NCI-H526 treated with DMSO at 0.1 percent for 48 hours (cell line): ENCODE measurements at regions not wholly inside any gene's neighbourhood (a gene's known extent, or its start where the extent isn't known, plus 50 kb on each side); places are given as distances from the start of the nearest gene placed in this dataset.

Source experiments
- DNase-seq: peaks from one replicate; lab custom pipeline; 2025; lab: John Stamatoyannopoulos, UW

DNA sequence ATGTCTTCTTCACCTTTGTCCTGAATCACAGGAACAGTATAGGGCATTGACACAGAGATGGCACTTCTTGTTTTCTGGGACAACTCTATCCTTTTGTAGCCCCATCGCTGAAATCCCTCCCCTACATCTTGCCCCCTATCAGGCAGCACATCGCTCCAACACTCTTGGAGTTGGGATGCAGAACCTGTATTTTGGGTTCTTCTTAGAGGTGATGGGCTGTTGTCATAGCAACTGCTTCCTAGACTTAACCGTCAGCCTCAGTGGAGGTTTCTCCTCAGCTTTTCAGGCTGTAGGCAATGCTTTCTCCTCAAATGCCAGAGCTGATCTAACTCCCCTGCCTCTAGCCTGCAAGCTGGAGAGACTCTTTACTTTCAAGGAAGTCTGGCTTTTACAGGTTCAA is 99.9 kb upstream of the SPRED2 start:
- DNase-seq = no peak

DNA sequence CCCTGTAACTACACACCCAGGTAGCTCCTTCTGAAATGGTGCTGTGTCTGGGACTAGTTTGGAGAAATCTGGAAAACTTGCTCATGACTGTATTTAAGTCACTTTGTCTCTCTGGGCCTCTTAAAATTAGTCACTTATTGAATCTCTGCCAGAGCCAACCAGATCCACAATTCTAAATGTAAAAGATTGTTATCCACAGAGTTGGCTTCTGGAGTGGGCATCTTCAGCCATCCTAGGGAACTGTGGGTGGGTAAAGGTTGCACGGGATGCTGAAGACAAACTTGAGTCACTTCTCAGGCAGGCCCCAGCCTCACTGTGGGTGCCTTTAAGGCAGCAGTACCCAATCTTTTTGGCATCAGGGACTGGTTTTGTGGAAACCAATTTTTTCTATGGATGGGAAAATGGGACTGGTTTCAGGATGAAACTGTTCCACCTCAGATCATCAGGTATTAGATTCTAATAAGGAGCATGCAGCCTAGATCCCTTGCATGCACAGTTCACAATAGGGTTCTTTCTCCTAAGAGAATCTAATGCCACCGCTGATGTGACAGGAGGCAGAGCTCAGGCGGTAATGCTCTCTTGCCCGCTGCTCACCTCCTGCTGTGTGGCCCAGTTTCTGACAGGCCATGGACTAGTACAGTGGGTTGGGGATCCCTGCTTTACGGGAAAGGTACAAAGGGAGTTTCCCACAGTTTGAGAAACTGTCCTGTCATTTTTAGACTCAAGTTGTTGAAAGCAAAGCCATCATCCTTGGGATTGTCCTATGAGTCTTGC is 98.3 kb upstream of the SPRED2 start:
- DNase-seq = no peak

DNA sequence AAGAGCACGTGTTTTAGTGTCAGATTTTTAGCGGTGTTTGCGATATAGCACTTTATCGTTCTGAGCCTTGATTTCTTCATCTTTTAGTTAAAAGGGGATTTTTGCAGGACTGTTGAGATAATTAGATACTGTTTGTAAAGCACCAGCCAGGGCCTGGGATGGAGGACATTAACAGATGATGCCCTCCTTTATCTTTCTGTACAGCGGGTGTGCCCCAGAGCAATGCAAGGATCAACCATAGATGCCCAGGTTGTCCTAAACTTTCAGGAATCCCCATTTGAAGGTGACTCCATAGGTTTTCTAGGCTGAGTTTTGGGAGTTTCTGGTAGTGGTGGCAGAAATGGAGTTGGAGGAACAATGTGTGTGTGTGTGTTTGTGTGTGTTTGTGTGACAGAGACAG is 97.0 kb upstream of the SPRED2 start:
- DNase-seq = no peak

DNA sequence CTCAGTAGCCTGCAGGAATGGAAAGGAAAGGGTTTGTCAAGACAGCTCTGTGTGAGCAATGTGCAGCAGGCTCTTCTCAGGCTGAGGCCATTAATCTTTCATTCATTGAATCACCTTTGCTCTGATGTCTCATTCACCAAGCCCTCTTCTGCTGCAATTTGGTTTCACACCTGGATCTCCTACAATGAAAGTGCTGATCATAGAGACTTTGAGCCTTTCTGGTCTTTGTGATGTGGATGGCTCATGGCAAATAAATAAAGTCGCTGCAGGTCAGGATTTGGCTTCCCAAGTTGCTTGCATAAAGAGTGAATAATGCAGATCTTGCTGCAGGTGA is 95.8 kb upstream of the SPRED2 start:
- no peak for DNase-seq

DNA sequence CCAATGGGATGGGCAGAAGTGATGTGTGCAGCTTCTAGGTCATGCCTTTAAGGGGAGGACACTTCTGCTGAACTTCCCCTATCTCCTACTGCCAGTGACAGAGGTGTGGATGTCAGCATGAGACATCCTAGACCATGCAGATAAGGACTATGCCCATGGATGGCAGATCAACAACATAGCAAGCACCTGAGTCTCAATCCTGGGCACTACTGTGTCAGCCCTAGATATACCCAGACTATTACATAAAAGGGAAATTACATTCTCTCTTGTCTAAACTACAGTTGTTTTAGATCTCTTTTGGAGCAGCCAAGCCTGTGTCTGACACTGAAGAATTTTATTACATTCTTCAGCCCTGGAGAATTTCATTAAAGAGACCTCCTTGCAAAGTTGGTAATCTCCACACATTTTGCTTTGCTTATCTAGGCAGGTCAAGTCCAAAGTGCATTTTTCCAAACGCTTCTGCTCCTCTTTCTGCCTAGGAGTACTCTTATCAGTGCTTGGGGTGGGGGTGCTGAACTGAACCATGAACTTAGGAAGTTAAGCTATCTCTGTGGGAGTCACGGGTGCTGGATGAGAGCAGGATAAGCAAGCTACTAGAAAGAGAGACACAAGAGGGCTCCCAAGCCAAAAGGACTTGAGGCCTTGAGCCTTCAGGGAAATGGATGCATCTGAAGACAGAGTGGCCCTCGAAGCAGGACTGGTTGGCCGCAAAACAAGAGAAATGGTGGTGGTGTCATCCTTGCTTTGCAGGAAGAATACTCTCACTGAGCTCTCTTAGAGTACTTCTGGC is 95.2 kb upstream of the SPRED2 start:
- DNase-seq = no peak

DNA sequence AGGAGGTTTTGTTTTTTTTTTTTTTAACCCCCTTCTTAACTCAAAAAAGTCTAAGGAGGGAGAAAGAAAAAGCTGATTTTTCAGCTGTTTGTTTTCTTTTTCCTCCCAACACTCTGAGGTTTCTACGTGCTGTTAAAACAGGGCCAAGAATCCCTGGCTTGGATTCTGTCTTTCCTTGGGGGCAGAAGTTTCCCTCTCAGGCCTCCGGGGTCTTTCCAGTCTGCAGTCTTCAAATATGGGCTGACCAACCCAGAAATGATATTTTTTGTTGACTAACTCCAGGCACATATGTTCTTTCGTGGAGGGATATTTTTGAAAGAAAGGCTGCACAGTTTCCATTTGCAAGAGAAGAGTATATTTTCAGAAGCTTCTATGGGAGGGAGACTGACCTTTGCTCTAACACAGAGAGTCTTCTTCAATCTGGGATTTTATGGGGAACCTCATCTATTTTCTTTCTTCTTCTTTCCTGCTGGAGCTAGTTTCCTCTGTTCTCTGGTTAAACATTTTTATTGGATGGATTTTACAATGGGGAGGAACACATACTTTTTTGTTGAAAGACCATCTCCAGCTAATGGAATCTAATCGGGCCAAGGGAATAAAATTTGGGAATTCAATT is 93.3 kb upstream of the SPRED2 start:
- DNase-seq = no peak

DNA sequence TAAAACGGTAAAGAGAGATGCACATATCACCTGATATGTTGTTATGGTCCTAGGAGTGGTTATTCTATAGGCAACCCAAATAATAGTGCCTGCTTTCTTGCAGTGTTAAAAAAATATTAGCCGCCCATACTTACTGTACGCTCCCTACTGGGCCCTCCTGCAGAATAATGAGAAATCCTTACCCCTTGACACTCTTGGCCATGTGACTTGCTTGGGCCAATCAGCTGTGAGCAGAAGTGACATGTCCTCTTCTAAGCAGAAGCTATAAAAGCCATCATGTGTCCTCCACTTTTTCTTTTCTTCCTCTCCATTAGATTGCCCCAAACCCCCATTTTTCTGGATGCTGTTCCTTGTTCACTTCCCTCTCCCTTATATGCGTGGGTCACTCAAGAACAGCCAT is 90.5 kb upstream of the SPRED2 start:
- no peak for DNase-seq

DNA sequence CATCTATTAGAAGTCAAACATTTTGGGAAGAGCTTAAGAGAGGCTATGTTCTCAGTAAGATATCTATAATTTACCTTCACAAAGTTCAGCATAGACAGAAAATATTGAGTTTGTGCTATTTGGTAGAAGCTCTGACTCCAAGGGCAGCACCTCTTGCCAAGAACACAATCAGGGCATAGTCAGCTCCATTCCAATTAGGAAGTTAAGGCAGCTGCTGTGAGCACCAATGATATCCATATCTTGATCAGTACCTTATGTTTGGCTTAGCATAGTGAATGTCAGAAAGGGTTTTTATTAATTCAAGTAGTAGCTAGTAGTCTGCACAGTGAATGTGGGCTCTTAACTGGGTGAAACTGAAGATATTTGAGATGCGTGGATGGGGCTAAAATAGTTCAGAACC is 86.4 kb upstream of the SPRED2 start:
- DNase-seq = no peak

DNA sequence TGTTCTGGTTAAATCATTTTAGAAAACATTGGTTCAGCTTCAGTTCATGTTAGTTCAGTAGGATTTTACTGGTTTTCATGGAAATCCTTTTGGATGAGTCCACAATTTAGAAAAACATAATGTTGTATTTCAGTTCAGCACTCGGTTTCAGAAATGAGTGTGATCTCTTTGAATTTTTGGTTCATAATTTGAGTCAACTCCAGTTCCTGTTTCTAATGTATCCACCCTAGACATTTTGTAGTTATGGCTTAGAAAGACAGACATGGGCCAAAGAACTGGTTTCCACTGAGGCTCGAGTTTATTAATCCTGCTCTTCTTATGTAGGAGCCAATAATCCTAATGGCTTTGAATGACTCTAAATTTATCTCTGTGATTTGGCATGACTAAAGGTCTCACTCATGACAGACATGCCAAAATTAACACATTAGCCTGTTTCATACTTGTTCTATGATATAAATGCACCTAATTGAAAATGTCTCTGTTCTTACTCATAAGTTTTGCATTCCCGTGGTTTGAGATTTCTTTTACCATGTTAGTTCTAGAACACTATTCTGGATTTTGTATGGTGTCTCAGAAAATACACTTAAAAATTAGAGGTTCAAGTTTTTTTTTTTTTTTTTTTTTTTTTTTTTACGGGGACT is 82.3 kb upstream of the SPRED2 start:
- no peak for DNase-seq

DNA sequence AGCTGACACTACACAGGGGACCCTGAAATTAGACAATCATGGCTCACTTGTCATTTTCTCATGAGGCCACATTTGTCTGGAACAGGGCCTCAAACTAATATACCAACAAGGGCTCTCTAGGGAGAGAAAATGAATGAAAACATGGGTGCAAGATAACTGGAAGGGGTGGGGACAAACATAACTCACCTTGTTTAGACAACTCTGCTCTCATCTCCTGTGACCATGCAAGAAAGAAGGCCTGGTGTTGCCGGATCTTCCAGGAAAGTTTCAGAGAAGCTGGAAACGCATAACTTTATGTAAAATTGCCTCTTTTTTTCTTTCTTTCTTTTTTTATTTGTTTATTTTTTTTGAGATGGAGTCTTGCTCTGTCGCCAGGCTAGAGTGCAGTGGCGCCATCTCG is 80.4 kb upstream of the SPRED2 start:
- DNase-seq = no peak

DNA sequence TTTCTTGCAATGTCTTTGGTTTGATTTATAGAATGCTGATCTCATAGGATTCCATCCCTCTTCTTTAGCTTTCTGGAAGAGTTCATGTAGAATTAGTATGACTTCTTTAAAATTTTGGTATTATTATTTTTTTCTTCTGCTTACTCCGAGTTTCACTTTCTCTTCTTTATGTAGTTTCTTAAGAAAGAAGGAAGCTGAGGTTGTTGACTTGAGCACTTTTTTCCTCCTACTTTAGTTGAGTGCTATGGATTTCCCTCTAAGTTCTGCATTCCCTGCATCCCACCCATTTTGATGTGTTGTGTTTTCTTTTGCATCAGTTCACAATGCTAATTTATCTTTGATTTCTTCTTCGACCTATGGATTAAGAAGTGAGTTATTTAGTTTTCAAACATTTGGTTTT is 78.9 kb upstream of the SPRED2 start:
- DNase-seq = no peak

DNA sequence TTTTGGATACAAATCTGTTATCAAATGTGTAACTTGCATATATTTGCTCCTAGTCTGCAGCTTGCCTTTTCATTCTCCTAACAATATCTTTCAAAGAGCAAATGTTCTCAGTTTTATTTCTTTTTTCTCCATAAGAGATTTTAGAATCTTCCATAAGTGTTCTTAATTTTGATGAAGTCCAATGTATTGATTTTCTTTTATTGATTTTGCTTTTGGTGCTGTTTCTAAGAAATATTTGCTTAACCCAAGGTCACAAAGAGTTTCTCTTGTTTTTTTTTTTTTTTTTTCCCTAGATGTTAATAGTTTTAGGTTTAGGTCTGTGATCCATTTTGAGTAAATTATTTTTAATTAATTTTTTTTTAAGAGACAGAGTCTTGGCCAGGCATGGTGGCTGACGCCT is 75.8 kb upstream of the SPRED2 start:
- DNase-seq = no peak

DNA sequence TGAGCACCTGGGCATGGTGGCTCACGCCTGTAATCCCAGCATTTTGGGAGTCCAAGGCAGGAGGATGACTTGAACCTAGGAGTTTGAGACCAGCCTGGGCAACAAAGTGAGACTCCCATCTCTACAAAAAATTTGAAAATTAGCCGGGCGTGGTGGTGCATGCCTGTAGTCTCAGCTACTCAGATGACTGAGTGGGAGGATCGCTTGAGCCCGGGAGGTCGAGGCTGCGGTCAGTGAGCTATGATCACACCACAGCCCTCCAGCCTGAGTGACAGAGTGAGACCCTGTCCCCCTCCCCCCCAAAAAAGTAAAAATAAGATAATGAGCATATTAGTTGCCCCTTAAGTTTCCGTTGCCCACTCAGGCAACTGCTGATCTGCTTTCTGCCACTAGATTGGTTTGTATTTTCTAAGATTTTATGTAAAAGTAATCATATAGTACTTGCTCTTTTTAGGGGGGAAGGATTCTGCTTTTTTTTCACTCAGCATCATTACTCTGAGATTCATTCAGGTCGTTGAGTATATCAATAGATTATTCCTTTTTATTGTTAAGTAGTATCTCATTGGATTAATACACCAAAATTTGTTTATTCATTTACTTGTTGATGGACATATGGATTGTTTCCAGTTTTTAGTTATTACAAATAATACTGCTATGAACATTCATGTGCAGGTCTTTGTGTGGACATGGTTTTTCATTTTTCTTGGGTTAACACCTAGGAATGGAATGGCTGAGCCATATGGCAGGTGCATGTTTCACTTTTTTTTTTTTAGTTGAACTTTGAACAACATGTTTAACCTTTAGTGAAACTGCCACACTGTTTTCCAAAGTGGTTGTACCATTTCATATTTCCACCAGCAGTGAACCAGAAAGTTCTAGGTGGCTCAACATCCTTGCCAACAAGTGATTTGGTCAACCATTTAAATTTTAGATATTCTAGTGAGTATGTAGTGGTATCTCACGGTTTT is 75.0 kb upstream of the SPRED2 start:
- no peak for DNase-seq

DNA sequence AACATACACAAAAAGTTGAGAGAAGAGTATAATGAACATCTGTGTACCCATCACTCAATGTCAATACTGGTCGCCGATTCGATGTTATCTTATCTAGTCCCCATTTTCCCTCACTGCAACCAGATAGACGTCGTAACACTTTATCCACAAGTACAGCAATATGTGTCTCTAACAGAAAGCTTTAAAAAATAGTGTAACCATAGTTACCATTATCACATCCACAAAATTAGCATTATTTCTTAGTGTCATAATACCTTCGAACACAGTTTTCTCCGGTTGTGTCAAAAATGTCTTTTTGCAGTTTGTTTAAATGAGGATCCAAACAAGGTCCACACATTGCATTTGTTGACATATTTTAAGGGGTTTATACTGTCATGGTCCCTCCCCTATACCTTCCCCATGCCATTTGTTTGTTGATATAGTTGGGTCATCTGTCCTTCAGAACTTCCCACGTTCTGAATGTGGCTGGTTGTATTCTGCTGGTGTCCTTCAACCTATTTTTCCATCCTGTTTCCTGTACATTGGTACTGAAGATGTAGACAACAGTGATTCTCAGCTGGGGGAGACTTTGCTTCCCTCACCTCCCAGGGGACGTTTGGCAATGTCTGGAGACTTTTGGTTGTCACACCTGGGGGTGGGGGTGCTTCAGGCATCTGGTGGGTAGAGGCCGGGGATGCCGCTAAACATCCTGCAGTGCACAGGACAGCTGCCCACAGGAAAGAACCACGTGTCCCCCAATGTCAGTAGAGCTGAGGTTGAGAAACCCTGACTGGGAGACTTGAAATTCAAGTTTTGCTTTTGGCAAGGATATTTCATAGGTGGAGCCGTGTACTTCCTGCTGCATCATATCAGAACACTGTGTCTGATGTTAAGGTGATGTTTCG is 72.7 kb upstream of the SPRED2 start:
- no peak for DNase-seq

DNA sequence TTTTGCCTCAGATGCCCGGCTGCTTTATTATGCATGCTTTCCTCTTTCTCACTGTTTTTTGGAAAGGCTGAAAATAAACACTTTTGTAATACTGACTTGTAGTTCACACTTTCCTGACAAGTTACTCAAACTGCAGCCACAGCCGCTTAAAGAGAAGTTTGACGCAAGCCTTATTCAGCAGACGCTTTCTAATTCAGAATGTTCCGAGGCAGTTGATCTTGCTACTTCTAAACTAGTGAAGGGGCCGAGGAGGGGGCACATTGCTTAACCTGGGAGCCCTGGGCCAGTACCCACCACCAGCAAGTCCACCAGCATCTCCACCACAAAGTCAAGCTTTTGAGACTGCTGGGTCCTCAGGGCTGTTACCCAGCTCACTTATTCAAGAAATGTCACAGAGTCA is 71.8 kb upstream of the SPRED2 start:
- no peak for DNase-seq

DNA sequence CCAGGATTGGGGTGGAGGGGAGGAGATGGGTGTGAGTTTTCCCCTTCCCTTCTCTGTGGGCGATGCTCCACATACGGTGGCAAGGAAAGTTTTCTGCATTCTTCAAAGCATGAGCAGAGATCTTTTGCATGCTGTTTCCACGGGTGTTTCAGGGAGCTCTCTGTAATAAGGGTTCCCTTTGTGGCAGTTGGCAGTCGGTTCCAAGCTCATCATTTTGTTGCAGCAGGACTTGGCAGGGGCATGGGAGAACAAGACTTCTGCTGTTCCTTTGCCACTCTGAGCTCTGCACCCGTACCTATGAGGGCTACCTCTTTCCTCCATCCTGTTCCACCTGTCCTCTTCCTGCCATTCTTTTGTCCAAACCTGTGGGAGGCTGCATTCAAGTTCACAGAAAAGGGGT is 71.3 kb upstream of the SPRED2 start:
- DNase-seq = no peak

DNA sequence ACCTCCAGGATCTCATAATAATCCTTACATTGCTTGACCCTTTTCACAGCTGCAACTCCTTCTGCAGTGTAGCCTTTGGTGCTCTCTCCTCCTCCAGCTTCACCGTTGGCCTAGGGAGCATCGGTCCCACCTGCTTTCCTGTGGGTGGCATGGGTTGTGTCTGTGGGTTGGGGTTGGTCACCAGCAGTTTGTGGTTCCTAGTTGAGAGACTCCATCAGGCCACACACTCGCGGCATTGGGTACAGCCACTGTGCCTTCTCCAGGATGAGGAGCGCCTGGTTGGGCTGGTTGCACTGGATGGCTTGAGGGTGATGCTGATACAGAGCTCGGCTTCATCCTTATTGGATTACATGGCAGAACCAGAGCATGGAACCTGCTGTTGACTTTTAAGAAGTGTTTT is 69.4 kb upstream of the SPRED2 start:
- no peak for DNase-seq

DNA sequence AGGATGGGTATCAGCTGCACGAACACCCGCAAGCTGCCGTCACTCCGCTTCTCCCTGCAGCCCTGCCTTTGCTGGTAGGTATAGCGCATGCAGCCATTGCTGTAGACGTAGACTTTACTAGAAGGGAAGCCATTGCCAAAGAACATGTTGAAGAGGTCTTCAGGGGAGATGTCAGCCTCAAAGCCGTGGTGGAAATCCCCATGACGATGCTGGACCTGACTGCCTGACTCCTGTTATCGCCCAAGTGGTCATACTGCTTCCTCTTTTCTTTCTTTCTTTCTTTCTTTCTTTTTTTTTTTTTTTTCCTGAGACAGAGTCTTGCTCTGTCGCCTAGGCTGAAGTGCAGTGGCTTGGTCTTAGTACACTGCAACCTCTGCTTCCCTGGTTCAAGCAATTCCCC is 68.7 kb upstream of the SPRED2 start:
- DNase-seq = no peak

DNA sequence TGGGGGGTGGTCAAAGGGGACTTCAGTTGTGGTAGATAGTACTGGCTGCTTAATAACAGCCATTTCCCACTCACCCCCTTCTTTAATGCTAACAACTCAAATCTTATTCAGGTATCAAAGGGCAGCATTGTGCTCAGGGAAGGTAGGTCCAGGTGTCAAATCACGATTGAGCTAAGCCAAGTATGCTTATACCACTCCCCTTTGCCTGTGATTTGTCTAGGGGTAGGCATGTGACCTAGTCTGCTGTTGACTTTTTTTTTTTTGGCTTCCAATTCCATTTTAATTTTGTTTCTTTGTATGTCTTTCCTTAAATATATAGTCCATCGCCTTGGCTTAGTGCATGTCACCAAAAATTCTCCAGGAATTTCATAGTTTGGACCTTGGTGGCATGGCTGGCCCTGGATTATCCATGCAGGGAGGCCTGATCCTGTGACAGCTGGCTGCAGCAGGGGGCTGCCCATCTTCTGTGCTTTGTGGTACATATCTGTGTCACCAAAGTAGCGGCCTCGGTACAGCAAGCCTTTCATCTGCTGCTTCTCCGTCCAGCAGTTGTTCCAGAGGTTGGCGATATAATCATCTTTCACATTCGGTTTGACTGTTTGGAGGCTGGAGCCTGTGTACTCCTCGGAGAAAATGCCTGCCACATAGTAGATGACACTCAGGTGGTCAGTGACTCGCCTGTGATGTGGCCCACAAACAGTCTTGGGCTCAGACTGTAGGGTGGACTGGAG is 68.1 kb upstream of the SPRED2 start:
- DNase-seq = no peak

DNA sequence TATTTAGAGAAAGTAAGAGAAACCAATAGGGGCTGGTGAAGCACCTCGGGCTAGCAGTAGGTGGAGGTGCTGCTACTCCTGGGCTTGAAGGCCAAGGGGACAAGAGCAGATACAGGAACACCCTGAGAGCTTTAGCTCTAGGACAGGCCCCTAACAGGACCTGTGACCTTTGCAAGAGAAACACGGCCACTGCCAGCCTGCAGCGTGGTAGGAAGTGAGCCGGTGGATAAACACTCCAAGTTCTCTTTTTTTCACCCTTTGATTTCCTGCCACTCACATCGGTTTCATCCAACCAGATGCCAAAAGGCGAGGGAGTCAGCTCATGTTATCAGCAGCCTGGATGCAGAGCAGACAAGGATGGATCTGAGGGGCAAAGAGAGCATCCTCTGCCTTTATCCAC is 66.8 kb upstream of the SPRED2 start:
- DNase-seq = no peak
